HG03159 (cell line): ENCODE measurements at regions not wholly inside any gene's neighbourhood (a gene's known extent, or its start where the extent isn't known, plus 50 kb on each side); places are given as distances from the start of the nearest gene placed in this dataset.

ENCODE experiments used
- ATAC-seq: cut with Tn5 transposase; IDR thresholded peaks from one replicate; pipeline ENCODE4 v1.9.1; 2021; ENCODE audit warnings: mild to moderate bottlenecking, moderate library complexity; ENCODE audit not compliant: unreplicated experiment

- no peak for ATAC-seq
Measured at GRCh38 chr3:189498995-189499704, 132.0 kb upstream of the TP63 start.

GRCh38 chr3:189500299-189500698, 130.9 kb upstream of the TP63 start:
- no peak for ATAC-seq

- no peak for ATAC-seq
Measured at GRCh38 chr3:189500798-189501495, 130.2 kb upstream of the TP63 start.

GRCh38 chr3:189502256-189502655, 128.9 kb upstream of the TP63 start:
- ATAC-seq: no peak

- ATAC-seq: no peak
Measured at GRCh38 chr3:189502676-189503257, 128.4 kb upstream of the TP63 start.

GRCh38 chr3:189507856-189508255, 123.3 kb upstream of the TP63 start:
- ATAC-seq: peak; percentile 66

GRCh38 chr3:189508784-189509501, 122.2 kb upstream of the TP63 start:
- no peak for ATAC-seq

GRCh38 chr3:189512039-189512438, 119.2 kb upstream of the TP63 start:
- peak; percentile 72 for ATAC-seq

- no peak for ATAC-seq
Measured at GRCh38 chr3:189512821-189513220, 118.4 kb upstream of the TP63 start.

- ATAC-seq: no peak
Measured at GRCh38 chr3:189513281-189514117, 117.7 kb upstream of the TP63 start.

- no peak for ATAC-seq
Measured at GRCh38 chr3:189516039-189516438, 115.2 kb upstream of the TP63 start.

- ATAC-seq: no peak
Measured at GRCh38 chr3:189517981-189518380, 113.2 kb upstream of the TP63 start.

GRCh38 chr3:189519458-189519857, 111.7 kb upstream of the TP63 start:
- ATAC-seq: no peak

- ATAC-seq: no peak
Measured at GRCh38 chr3:189529468-189529867, 101.7 kb upstream of the TP63 start.

- no peak for ATAC-seq
Measured at GRCh38 chr3:189529889-189530471, 101.2 kb upstream of the TP63 start.

- no peak for ATAC-seq
Measured at GRCh38 chr3:189530822-189531221, 100.4 kb upstream of the TP63 start.

GRCh38 chr3:189531271-189531670, 99.9 kb upstream of the TP63 start:
- ATAC-seq: no peak

- no peak for ATAC-seq
Measured at GRCh38 chr3:189534531-189534930, 96.7 kb upstream of the TP63 start.

- ATAC-seq: no peak
Measured at GRCh38 chr3:189537135-189537534, 94.1 kb upstream of the TP63 start.

GRCh38 chr3:189547448-189547847, 83.7 kb upstream of the TP63 start:
- ATAC-seq: no peak
